Activated CD4-positive, alpha-beta T cell treated with anti-CD3 and anti-CD28 coated beads for 24 hours (primary cell): ENCODE measurements at regions not wholly inside any gene's neighbourhood (a gene's known extent, or its start where the extent isn't known, plus 50 kb on each side); places are given as distances from the start of the nearest gene placed in this dataset.
A peak's percentile ranks its signal among the peaks of the same experiment; 100 is the strongest.

Experiments used
- DNase-seq, 2 donors: peaks; one replicate each; pipeline ENCODE4 v3.0.0-alpha.2; 2020; ENCODE audit warnings: low read depth in 2 of 2

- DNase-seq = no peak
Measured at GRCh38 chr4:181475359-181475758, 767.8 kb upstream of the TENM3 start.

GRCh38 chr4:181475781-181476507, 767.3 kb upstream of the TENM3 start:
- no peak for DNase-seq

GRCh38 chr4:181476508-181476890, 766.7 kb upstream of the TENM3 start:
- no peak for DNase-seq

GRCh38 chr4:181477591-181477990, 765.6 kb upstream of the TENM3 start:
- no peak for DNase-seq

GRCh38 chr4:181478656-181479055, 764.5 kb upstream of the TENM3 start:
- no peak for DNase-seq

GRCh38 chr4:181479141-181479540, 764.1 kb upstream of the TENM3 start:
- DNase-seq = no peak

GRCh38 chr4:181484396-181484795, 758.8 kb upstream of the TENM3 start:
- no peak for DNase-seq

GRCh38 chr4:181488926-181489325, 754.3 kb upstream of the TENM3 start:
- no peak for DNase-seq

GRCh38 chr4:181498148-181498547, 745.1 kb upstream of the TENM3 start:
- no peak for DNase-seq

GRCh38 chr4:181502611-181503010, 740.6 kb upstream of the TENM3 start:
- DNase-seq = no peak

GRCh38 chr4:181503687-181504390, 739.4 kb upstream of the TENM3 start:
- DNase-seq = no peak

- DNase-seq = no peak
Measured at GRCh38 chr4:181504924-181505323, 738.3 kb upstream of the TENM3 start.

- no peak for DNase-seq
Measured at GRCh38 chr4:181507180-181507835, 735.9 kb upstream of the TENM3 start.

- no peak for DNase-seq
Measured at GRCh38 chr4:181507938-181508337, 735.3 kb upstream of the TENM3 start.

- DNase-seq = no peak
Measured at GRCh38 chr4:181508601-181509000, 734.6 kb upstream of the TENM3 start.

GRCh38 chr4:181509073-181509472, 734.1 kb upstream of the TENM3 start:
- no peak for DNase-seq

GRCh38 chr4:181517491-181517890, 725.7 kb upstream of the TENM3 start:
- DNase-seq = no peak

- DNase-seq = no peak
Measured at GRCh38 chr4:181520790-181521189, 722.4 kb upstream of the TENM3 start.

- DNase-seq = no peak
Measured at GRCh38 chr4:181523973-181524372, 719.2 kb upstream of the TENM3 start.

- DNase-seq = no peak
Measured at GRCh38 chr4:181524499-181524898, 718.7 kb upstream of the TENM3 start.

GRCh38 chr4:181525634-181526033, 717.6 kb upstream of the TENM3 start:
- DNase-seq = no peak

- DNase-seq = peak in 1 of 2 donors; percentile 9
Measured at GRCh38 chr4:181528570-181529184, 714.5 kb upstream of the TENM3 start.
